HEK293 (cell line): ENCODE measurements at regions not wholly inside any gene's neighbourhood (a gene's known extent, or its start where the extent isn't known, plus 50 kb on each side); places are given as distances from the start of the nearest gene placed in this dataset.

Experiments
- KLF1 ChIP-seq: fragments of 450-650 bp; formaldehyde crosslinking; IDR thresholded peaks from 2 replicates; pipeline ENCODE4 v1.5.1; 2016; ENCODE audit warnings: missing biosample characterization, missing genetic modification characterization
- KLF9 ChIP-seq: fragments of 450-650 bp; formaldehyde crosslinking; IDR thresholded peaks from 2 replicates; pipeline ENCODE4 v1.5.1; 2016; ENCODE audit warnings: missing biosample characterization, missing genetic modification characterization, low read depth
- SP3 ChIP-seq: fragments of 450-650 bp; formaldehyde crosslinking; IDR thresholded peaks from 2 replicates; pipeline ENCODE4 v1.5.1; 2016; ENCODE audit warnings: missing biosample characterization, missing genetic modification characterization
- YY1 ChIP-seq: fragments of 450-650 bp; formaldehyde crosslinking; IDR thresholded peaks from 2 replicates; pipeline ENCODE4 v1.5.1; 2018; ENCODE audit warnings: missing biosample characterization, missing genetic modification characterization
- ZBTB21 ChIP-seq: fragments of 450-650 bp; formaldehyde crosslinking; IDR thresholded peaks from 2 replicates; pipeline ENCODE4 v1.5.1; 2017; ENCODE audit warnings: missing biosample characterization, missing genetic modification characterization
- ZIC2 ChIP-seq: fragments of 450-650 bp; formaldehyde crosslinking; IDR thresholded peaks from 2 replicates; pipeline ENCODE4 v1.5.1; 2016; ENCODE audit warnings: missing biosample characterization, missing genetic modification characterization
- ZNF121 ChIP-seq: fragments of 450-650 bp; formaldehyde crosslinking; IDR thresholded peaks from 2 replicates; pipeline ENCODE4 v1.5.1; 2016; ENCODE audit warnings: missing biosample characterization, missing genetic modification characterization
- ZNF16 ChIP-seq: fragments of 450-650 bp; formaldehyde crosslinking; IDR thresholded peaks from 2 replicates; pipeline ENCODE4 v1.5.1; 2016; ENCODE audit warnings: low read depth, missing biosample characterization, missing genetic modification characterization
- ZNF174 ChIP-seq: fragments of 450-650 bp; formaldehyde crosslinking; IDR thresholded peaks from 2 replicates; pipeline ENCODE4 v1.5.0; 2017; ENCODE audit warnings: missing biosample characterization, mild to moderate bottlenecking, missing genetic modification characterization
- ZNF354C ChIP-seq: fragments of 450-650 bp; formaldehyde crosslinking; IDR thresholded peaks from 2 replicates; pipeline ENCODE4 v1.5.1; 2016; ENCODE audit warnings: missing biosample characterization, missing genetic modification characterization, low read depth, borderline replicate concordance
- ZNF549 ChIP-seq: fragments of 450-650 bp; IDR thresholded peaks from 2 replicates; pipeline ENCODE4 v1.5.1; 2018; ENCODE audit warnings: missing biosample characterization, missing genetic modification characterization, mild to moderate bottlenecking, inconsistent platforms, moderate library complexity
- TF ChIP-seq, protein P1 (sequence below): fragments of 450-650 bp; formaldehyde crosslinking; IDR thresholded peaks from 2 replicates; pipeline ENCODE4 v1.5.1; 2016; ENCODE audit warnings: missing biosample characterization, missing genetic modification characterization
- TF ChIP-seq, protein P2 (sequence below): sonication (generic); formaldehyde crosslinking; IDR thresholded peaks from 2 replicates; pipeline ENCODE4 v1.8.1; 2022; ENCODE audit warnings: mild to moderate bottlenecking, moderate library complexity, missing genetic modification reagents
- TF ChIP-seq, protein P3 (sequence below): fragments of 450-650 bp; formaldehyde crosslinking; conservative IDR thresholded peaks from 2 replicates; pipeline ENCODE4 v1.5.1; 2016; ENCODE audit warnings: low read depth, missing biosample characterization, missing genetic modification characterization

GRCh38 chr12:65721541-65722190, 102.6 kb upstream of the HMGA2 start:
- TF ChIP-seq, protein P1, sequence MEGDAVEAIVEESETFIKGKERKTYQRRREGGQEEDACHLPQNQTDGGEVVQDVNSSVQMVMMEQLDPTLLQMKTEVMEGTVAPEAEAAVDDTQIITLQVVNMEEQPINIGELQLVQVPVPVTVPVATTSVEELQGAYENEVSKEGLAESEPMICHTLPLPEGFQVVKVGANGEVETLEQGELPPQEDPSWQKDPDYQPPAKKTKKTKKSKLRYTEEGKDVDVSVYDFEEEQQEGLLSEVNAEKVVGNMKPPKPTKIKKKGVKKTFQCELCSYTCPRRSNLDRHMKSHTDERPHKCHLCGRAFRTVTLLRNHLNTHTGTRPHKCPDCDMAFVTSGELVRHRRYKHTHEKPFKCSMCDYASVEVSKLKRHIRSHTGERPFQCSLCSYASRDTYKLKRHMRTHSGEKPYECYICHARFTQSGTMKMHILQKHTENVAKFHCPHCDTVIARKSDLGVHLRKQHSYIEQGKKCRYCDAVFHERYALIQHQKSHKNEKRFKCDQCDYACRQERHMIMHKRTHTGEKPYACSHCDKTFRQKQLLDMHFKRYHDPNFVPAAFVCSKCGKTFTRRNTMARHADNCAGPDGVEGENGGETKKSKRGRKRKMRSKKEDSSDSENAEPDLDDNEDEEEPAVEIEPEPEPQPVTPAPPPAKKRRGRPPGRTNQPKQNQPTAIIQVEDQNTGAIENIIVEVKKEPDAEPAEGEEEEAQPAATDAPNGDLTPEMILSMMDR (tag by site-specific recombination), result no peak
- no peak for TF ChIP-seq SP3 (tag by site-specific recombination)
- no peak for TF ChIP-seq YY1
- no peak for TF ChIP-seq KLF9
- TF ChIP-seq ZNF354C (tag by site-specific recombination), result no peak
- no peak for TF ChIP-seq KLF1 (tag by site-specific recombination)
- TF ChIP-seq ZIC2 (tag by site-specific recombination), result no peak
- TF ChIP-seq, protein P2, sequence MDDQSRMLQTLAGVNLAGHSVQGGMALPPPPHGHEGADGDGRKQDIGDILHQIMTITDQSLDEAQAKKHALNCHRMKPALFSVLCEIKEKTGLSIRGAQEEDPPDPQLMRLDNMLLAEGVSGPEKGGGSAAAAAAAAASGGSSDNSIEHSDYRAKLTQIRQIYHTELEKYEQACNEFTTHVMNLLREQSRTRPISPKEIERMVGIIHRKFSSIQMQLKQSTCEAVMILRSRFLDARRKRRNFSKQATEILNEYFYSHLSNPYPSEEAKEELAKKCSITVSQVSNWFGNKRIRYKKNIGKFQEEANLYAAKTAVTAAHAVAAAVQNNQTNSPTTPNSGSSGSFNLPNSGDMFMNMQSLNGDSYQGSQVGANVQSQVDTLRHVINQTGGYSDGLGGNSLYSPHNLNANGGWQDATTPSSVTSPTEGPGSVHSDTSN, result no peak
- no peak for TF ChIP-seq ZNF549 (tag by site-specific recombination)
- TF ChIP-seq ZNF121 (tag by site-specific recombination), result no peak
- TF ChIP-seq ZBTB21, result no peak
- TF ChIP-seq, protein P3, sequence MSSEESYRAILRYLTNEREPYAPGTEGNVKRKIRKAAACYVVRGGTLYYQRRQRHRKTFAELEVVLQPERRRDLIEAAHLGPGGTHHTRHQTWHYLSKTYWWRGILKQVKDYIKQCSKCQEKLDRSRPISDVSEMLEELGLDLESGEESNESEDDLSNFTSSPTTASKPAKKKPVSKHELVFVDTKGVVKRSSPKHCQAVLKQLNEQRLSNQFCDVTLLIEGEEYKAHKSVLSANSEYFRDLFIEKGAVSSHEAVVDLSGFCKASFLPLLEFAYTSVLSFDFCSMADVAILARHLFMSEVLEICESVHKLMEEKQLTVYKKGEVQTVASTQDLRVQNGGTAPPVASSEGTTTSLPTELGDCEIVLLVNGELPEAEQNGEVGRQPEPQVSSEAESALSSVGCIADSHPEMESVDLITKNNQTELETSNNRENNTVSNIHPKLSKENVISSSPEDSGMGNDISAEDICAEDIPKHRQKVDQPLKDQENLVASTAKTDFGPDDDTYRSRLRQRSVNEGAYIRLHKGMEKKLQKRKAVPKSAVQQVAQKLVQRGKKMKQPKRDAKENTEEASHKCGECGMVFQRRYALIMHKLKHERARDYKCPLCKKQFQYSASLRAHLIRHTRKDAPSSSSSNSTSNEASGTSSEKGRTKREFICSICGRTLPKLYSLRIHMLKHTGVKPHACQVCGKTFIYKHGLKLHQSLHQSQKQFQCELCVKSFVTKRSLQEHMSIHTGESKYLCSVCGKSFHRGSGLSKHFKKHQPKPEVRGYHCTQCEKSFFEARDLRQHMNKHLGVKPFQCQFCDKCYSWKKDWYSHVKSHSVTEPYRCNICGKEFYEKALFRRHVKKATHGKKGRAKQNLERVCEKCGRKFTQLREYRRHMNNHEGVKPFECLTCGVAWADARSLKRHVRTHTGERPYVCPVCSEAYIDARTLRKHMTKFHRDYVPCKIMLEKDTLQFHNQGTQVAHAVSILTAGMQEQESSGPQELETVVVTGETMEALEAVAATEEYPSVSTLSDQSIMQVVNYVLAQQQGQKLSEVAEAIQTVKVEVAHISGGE, result no peak
- TF ChIP-seq ZNF16 (tag by site-specific recombination), result no peak
- no peak for TF ChIP-seq ZNF174 (tag by site-specific recombination)
